Activated CD8-positive, alpha-beta memory T cell treated with anti-CD3 and anti-CD28 coated beads for 48 hours (primary cell): ENCODE measurements at regions not wholly inside any gene's neighbourhood (a gene's known extent, or its start where the extent isn't known, plus 50 kb on each side); places are given as distances from the start of the nearest gene placed in this dataset.

Experiments
- DNase-seq, 3 experiments: peaks; one replicate each; pipeline ENCODE4 v3.0.0-alpha.2; 2020; ENCODE audit warnings: low read depth in 2 of 3, low spot score in 2 of 3

DNA sequence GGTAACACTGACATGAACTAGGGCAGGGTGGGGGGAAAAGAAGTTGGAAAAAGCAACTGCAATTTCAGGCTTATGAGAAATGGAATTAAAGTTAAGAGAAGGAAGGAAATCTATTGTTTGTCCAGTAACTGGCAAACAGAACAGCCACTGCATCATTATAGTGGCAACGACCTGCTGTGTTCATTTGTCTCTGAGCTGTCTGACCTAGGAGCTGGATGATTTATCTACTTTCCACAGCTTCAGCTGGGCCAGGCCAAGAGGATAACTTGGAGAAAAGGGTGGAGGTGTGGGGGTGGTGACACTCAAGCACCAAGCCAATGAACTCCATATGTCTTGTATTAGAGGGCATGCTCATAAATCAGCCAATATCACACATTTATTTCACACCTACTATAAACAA is 291.5 kb upstream of the KLHL29 start:
- DNase-seq: no peak

GRCh38 chr2:23096906-23097602 is 287.9 kb upstream of the KLHL29 start:
- DNase-seq: no peak

- DNase-seq: no peak
Measured at GRCh38 chr2:23100406-23100805, 284.6 kb upstream of the KLHL29 start.

DNA sequence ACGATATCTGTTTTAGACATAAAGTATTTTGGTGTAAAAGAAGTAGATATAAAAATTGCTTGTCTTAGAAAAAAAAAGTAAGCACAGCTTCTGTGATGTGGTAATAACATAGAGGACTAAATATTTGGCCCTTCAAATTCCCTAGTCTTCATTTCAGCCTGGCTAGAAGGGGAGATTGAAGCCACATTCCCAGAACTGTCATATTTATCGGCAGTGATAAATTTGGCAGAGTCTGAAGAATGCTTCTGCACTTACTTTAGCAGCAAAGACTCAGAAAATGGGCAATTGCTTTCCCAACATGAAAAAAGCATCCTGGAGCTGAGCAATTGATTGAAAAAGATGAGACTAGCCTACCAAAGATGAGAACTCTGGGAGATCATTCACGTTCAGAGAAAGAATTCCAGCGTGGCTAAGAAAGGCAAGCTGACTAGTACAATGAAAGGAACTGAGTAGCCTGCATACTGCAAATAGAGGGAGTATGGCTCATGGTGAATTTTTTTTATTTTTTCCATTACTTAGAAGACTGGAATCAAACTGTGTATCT is 278.7 kb upstream of the KLHL29 start:
- no peak for DNase-seq

- no peak for DNase-seq
Measured at GRCh38 chr2:23107327-23107941, 277.5 kb upstream of the KLHL29 start.

GRCh38 chr2:23111263-23111662 is 273.7 kb upstream of the KLHL29 start:
- no peak for DNase-seq

DNA sequence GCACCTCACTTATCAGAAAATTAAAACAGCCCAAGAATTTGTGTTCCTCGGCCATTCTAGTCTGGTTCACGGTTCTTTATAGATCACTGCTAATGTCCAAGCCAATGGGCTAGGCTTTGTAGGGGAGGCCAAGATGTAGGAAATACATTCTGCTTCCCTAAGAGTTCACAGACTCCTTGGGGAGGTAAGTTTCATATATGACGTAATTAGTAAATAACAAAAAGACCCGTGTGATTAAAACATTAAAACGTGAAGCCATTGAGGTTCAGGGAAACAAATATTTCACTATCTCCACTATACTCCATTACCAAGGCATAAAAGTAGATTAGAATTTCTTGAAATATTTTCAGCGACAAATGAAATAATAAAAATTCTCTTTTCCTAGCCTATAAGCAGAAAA is 272.5 kb upstream of the KLHL29 start:
- DNase-seq: no peak

DNA sequence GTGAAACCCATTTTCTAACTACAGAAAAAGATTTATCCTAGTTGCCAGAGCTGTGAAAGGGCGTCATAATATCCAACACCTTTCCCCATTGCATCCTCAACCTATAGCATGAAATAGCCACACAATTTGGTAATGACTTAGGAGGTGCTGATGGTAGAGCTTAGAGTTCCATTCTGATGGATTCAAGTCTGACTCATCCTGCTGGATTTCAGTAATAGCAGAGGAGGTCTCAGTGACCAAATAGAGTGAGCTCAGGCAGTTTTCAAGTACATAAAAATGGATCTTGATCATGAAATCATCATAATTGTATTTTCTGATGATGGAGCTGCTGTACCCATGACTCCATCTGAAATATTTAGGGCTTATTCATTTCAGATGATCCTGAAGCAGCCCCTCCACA is 270.7 kb upstream of the KLHL29 start:
- DNase-seq: no peak

GRCh38 chr2:23118313-23118712 is 266.7 kb upstream of the KLHL29 start:
- no peak for DNase-seq

GRCh38 chr2:23118894-23119293 is 266.1 kb upstream of the KLHL29 start:
- no peak for DNase-seq

GRCh38 chr2:23120161-23120560 is 264.8 kb upstream of the KLHL29 start:
- DNase-seq: no peak

- DNase-seq: no peak
Measured at GRCh38 chr2:23121968-23122648, 262.9 kb upstream of the KLHL29 start.

DNA sequence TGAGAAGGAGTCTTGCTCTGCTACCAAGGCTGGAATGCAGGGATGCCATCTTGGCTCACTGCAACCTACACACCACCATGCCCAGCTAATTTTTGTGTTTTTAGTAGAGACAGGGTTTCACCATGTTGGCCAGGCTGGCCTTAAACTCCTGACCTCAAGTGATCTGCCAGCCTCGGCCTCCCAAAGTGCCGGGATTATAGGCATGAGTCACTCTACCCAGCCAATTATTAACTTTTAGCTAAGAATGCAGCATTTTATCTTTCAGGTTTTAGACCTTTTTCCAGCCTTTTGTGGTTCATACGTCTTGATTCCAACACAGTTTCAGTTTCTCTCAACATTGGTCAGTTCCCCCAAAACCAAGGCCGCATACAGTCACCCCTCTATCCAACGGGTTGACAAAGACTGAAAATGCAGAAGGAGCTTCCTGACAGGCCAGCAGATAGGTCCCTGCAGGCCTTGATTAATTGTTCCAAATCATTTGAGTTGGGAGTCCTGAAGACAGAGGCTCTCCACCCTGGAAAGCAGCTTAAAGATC is 262.2 kb upstream of the KLHL29 start:
- no peak for DNase-seq

DNA sequence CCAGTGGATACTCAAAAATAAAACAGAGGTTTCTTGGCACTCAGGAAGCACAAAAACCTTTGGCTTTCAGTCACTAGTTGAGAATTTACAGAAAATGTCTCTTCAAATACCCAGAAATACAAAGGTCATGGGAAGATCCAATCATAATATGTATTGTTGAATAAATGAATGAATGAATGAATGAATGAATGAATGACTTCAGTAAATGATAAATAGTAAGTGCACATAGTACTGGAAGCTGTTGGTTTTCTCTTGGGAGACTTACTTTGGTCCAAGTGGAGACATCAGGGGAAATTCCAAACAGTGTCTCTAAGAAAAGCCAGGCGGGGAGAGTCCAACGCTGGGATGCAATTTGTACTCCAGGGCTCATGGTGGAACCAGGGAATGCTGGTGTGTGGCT is 261.3 kb upstream of the KLHL29 start:
- DNase-seq: no peak

DNA sequence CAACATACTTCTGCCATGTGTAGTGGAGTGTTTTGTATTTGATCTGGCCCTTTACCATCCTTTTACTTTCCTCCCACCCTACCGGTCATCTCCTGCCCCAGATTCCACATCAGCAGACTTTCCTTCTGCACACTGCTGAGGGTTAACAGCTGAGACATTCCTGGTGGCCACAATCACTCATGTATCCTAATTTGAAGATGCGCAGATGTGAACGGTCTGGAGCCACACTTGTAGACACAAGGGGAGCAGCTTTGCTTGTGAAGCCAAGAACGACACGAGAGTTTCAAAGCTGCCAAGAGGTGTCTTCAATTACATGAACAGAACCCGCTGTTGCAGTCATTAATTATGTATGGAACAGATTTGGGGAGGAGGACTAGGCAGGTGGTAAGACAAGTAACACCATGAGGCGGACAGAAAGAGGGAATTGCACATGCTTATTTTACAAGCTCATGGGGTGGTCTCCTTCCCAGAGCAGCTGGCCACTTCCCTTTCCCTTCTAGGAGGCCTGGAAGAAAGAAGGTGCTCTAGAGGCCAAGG is 260.7 kb upstream of the KLHL29 start:
- no peak for DNase-seq

- no peak for DNase-seq
Measured at GRCh38 chr2:23127465-23127864, 257.5 kb upstream of the KLHL29 start.

GRCh38 chr2:23128684-23129292 is 256.2 kb upstream of the KLHL29 start:
- DNase-seq: no peak

GRCh38 chr2:23131066-23131575 is 253.9 kb upstream of the KLHL29 start:
- no peak for DNase-seq

- DNase-seq: no peak
Measured at GRCh38 chr2:23132000-23132399, 253.0 kb upstream of the KLHL29 start.

- no peak for DNase-seq
Measured at GRCh38 chr2:23132823-23133595, 252.0 kb upstream of the KLHL29 start.
